ENCODE measurements at regions not wholly inside any gene's neighbourhood (a gene's known extent, or its start where the extent isn't known, plus 50 kb on each side); places are given as distances from the start of the nearest gene placed in this dataset.

GRCh38 chr17:53168413-53168812 lies 654.3 kb upstream of the KIF2B start:
- ChIA-PET POLR2A (no interaction called here), CTCF (no interaction called here)
- TF ChIP-seq ZNF19 (tag by site-specific recombination; IDR thresholded peaks at IDR 0.05; ENCODE audit: low read depth) (no peak), GLI4 (tag by site-specific recombination; IDR thresholded peaks at IDR 0.05) (no peak), ZNF707 (tag by site-specific recombination; IDR thresholded peaks at IDR 0.05) (no peak), ZBTB26 (tag by site-specific recombination; optimal IDR thresholded peaks at IDR 0.05) (no peak), ZNF433 (tag by site-specific recombination; IDR thresholded peaks at IDR 0.05; ENCODE audit: low read depth) (no peak), ZNF580 (tag by site-specific recombination; IDR thresholded peaks at IDR 0.05) (no peak), ZNF274 (IDR thresholded peaks at IDR 0.05; ENCODE audit: low read length) (no peak), ZNF274 (tag by site-specific recombination; IDR thresholded peaks at IDR 0.05; ENCODE audit: borderline replicate concordance) (no peak), ZFP3 (tag by site-specific recombination; IDR thresholded peaks at IDR 0.05; ENCODE audit: low read depth) (no peak)

GRCh38 chr17:53166731-53167130 lies 656.0 kb upstream of the KIF2B start:
- H3K9me3 ChIP-seq (ENCODE audit: control insufficient read depth, insufficient read depth, low read depth, low read length) = no peaks in the 10 kb centered on the region
- CTCF ChIA-PET = no interaction called here
- no peak for TF ChIP-seq ZNF335 (tag by site-specific recombination; conservative IDR thresholded peaks at IDR 0.05)
- TF ChIP-seq EGR2 (tag by site-specific recombination; IDR thresholded peaks at IDR 0.05; ENCODE audit: low read depth) = no peak
- TF ChIP-seq ZNF404 (tag by site-specific recombination; IDR thresholded peaks at IDR 0.05) = no peak
- no peak for TF ChIP-seq ZNF521 (tag by site-specific recombination; IDR thresholded peaks at IDR 0.05)
- no peak for TF ChIP-seq KLF17 (tag by site-specific recombination; IDR thresholded peaks at IDR 0.05)
- TF ChIP-seq REPIN1 (tag by site-specific recombination; IDR thresholded peaks at IDR 0.05; ENCODE audit: low read depth) = no peak
- TF ChIP-seq HOXA7 (CRISPR knock-in tag; IDR thresholded peaks at IDR 0.05; ENCODE audit: borderline replicate concordance) = no peak
- TF ChIP-seq ZNF324 (tag by site-specific recombination; IDR thresholded peaks at IDR 0.05) = no peak
- no peak for TF ChIP-seq KLF7 (tag by site-specific recombination; IDR thresholded peaks at IDR 0.05; ENCODE audit: borderline replicate concordance)
- no peak for TF ChIP-seq ZNF366 (tag by site-specific recombination; conservative IDR thresholded peaks at IDR 0.05)
- no peak for TF ChIP-seq ZNF518A (tag by site-specific recombination; conservative IDR thresholded peaks at IDR 0.05; ENCODE audit: low read depth)
- no peak for TF ChIP-seq ZNF624 (tag by site-specific recombination; IDR thresholded peaks at IDR 0.05)
- no peak for TF ChIP-seq ZNF768 (tag by site-specific recombination; IDR thresholded peaks at IDR 0.05)
- no peak for TF ChIP-seq KLF16 (tag by site-specific recombination; IDR thresholded peaks at IDR 0.05)
- TF ChIP-seq ZNF248 (tag by site-specific recombination; IDR thresholded peaks at IDR 0.05) = no peak
- no peak for TF ChIP-seq ZNF777 (tag by site-specific recombination; IDR thresholded peaks at IDR 0.05; ENCODE audit: borderline replicate concordance)
- no peak for TF ChIP-seq HIC1 (tag by site-specific recombination; IDR thresholded peaks at IDR 0.05)
- TF ChIP-seq ZNF202 (tag by site-specific recombination; IDR thresholded peaks at IDR 0.05; ENCODE audit: borderline replicate concordance) = no peak
- no peak for TF ChIP-seq ZNF658 (tag by site-specific recombination; IDR thresholded peaks at IDR 0.05)

More at GRCh38 chr17:53168413-53168812, 654.3 kb upstream of the KIF2B start:
- no peaks in the 10 kb centered on the region for H3K36me3 ChIP-seq (ENCODE audit: control insufficient read depth in 2 of 2, insufficient read depth in 1 of 2, low read length in 2 of 2)
- no peak overlapping the region for H3K4me3 ChIP-seq (ENCODE audit: low read depth, low read length)
- no peak overlapping the region for H3K27ac ChIP-seq (ENCODE audit: extremely low read depth, low read depth, low read length)
- no peaks in the 10 kb centered on the region for H3K9me3 ChIP-seq (ENCODE audit: control insufficient read depth, insufficient read depth, low read depth, low read length)
- no peaks in the 10 kb centered on the region for H3K4me1 ChIP-seq (ENCODE audit: control insufficient read depth, insufficient read depth, low read length)

More at GRCh38 chr17:53166731-53167130, 656.0 kb upstream of the KIF2B start:
- Histone ChIP-seq H3K36me3 (ENCODE audit: control insufficient read depth in 2 of 2, insufficient read depth in 1 of 2, low read length in 2 of 2) (no peaks in the 10 kb centered on the region), H3K4me1 (ENCODE audit: control insufficient read depth, insufficient read depth, low read length) (no peaks in the 10 kb centered on the region), H3K4me3 (ENCODE audit: low read depth, low read length) (no peak overlapping the region), H3K27ac (ENCODE audit: extremely low read depth, low read depth, low read length) (no peak overlapping the region)
- POLR2A ChIA-PET = no interaction called here
